H1 (cell line): ENCODE measurements at regions not wholly inside any gene's neighbourhood (a gene's known extent, or its start where the extent isn't known, plus 50 kb on each side); places are given as distances from the start of the nearest gene placed in this dataset.

Experiments used
- CTCF ChIA-PET: fragments of 300-600 bp; sonication (Branson Sonifier 250); formaldehyde crosslinking; loops from one replicate; lab custom pipeline; 2021; ENCODE audit not compliant: partially characterized antibody; lab: Charles Lee
- POLR2A ChIA-PET: fragments of 300-600 bp; sonication (Branson Sonifier 250); formaldehyde crosslinking; loops from one replicate; lab custom pipeline; 2021; ENCODE audit warnings: inconsistent platforms; ENCODE audit not compliant: partially characterized antibody; lab: Charles Lee
- DNase-seq, 2 experiments: peaks; one replicate each; pipeline versions ENCODE4 v3.0.0 to v3.0.0-alpha.2; 2010 to 2022; ENCODE audit warnings: low spot score in 2 of 2, low read depth in 1 of 2, mixed read lengths in 1 of 2
- FAIRE-seq: peaks from 2 replicates; lab custom pipeline; 2011; peaks lifted over from hg19 to GRCh38; lab: Jason Lieb, UNC
- H2AFZ ChIP-seq: 2 replicates; pipeline ENCODE4 v1.8.1; 2012; ENCODE audit warnings: low read length, inconsistent platforms
- H2AK5ac ChIP-seq: 2 replicates; pipeline ENCODE4 v1.6.1; 2013; ENCODE audit warnings: low read depth, low read length
- H2BK120ac ChIP-seq: replicated peaks from 2 replicates; pipeline ENCODE3; 2013; ENCODE audit warnings: low read depth, low read length, inconsistent platforms
- H2BK12ac ChIP-seq: 2 replicates; pipeline ENCODE4 v1.6.1; 2013; ENCODE audit warnings: low read depth, low read length
- H2BK15ac ChIP-seq: 2 replicates; pipeline ENCODE4 v1.6.1; 2013; ENCODE audit warnings: low read length
- H2BK20ac ChIP-seq: 2 replicates; pipeline ENCODE4 v1.6.1; 2013; ENCODE audit warnings: low read length
- H2BK5ac ChIP-seq: 2 replicates; pipeline ENCODE4 v1.6.1; 2013; ENCODE audit warnings: low read depth, low read length
- H3K14ac ChIP-seq: 2 replicates; pipeline ENCODE4 v1.6.1; 2013; ENCODE audit warnings: inconsistent platforms; ENCODE audit not compliant: insufficient read length
- H3K18ac ChIP-seq: 2 replicates; pipeline ENCODE4 v1.6.1; 2013; ENCODE audit warnings: low read length; ENCODE audit errors: extremely low read depth
- H3K23ac ChIP-seq: 2 replicates; pipeline ENCODE4 v1.6.1; 2013; ENCODE audit warnings: inconsistent platforms; ENCODE audit not compliant: insufficient read length
- H3K23me2 ChIP-seq: 2 replicates; pipeline ENCODE4 v1.6.1; 2013; ENCODE audit warnings: low read depth, low read length
- H3K27ac ChIP-seq: 2 replicates; pipeline ENCODE4 v1.6.1; 2011; ENCODE audit warnings: low read depth, low read length, inconsistent platforms
- H3K27me3 ChIP-seq, 4 experiments: replicated peaks in 1 of 4; 1 replicate in 1 of 4; 2 replicates in 3 of 4; pipeline versions ENCODE4 v1.6.1 to v1.8.1; 2011 to 2013; ENCODE audit warnings: low read length in 3 of 4, mild to moderate bottlenecking in 3 of 4, inconsistent platforms in 2 of 4, mixed read lengths in 2 of 4, moderate library complexity in 1 of 4; ENCODE audit not compliant: control insufficient read depth in 3 of 4, insufficient read depth in 3 of 4; ENCODE audit errors: extremely low read depth in 1 of 4
- H3K36me3 ChIP-seq, 4 experiments: 2 replicates each; pipeline versions ENCODE4 v1.6.1 to v1.8.1; 2011 to 2013; ENCODE audit warnings: mild to moderate bottlenecking in 4 of 4, low read length in 3 of 4, moderate library complexity in 2 of 4, control low read depth in 1 of 4, inconsistent platforms in 1 of 4; ENCODE audit not compliant: insufficient read depth in 4 of 4, control insufficient read depth in 2 of 4
- H3K4ac ChIP-seq: replicated peaks from 2 replicates; pipeline ENCODE3; 2013; ENCODE audit warnings: low read length, low read depth, mixed read lengths, inconsistent platforms; ENCODE audit not compliant: insufficient read length
- H3K4me1 ChIP-seq, 4 experiments: replicated peaks in 1 of 4; 1 replicate in 1 of 4; 2 replicates in 3 of 4; pipeline versions ENCODE4 v1.6.1 to v1.8.1; 2011 to 2013; ENCODE audit warnings: low read length in 3 of 4, inconsistent platforms in 2 of 4, mixed read lengths in 1 of 4; ENCODE audit not compliant: insufficient read depth in 4 of 4, control insufficient read depth in 3 of 4
- H3K4me2 ChIP-seq, 2 experiments: 2 replicates each; pipeline versions ENCODE4 v1.6.1 to v1.8.1; 2011 to 2013; ENCODE audit warnings: low read depth in 2 of 2, low read length in 2 of 2, control low read depth in 1 of 2, inconsistent platforms in 1 of 2, mild to moderate bottlenecking in 1 of 2; ENCODE audit not compliant: insufficient read depth in 1 of 2
- H3K4me3 ChIP-seq, 4 experiments: fragments of 200-600, 300-600 bp in 1 of 4; sonication (generic), shearing (Covaris generic), sonication (Bioruptor Twin) in 1 of 4; 2 replicates each; pipeline versions ENCODE4 v1.5.1 to v1.8.1; 2011 to 2016; ENCODE audit warnings: low read length in 4 of 4, low read depth in 3 of 4, control low read depth in 2 of 4, inconsistent platforms in 2 of 4, mild to moderate bottlenecking in 2 of 4, mixed read lengths in 1 of 4, moderate library complexity in 1 of 4; ENCODE audit not compliant: insufficient read depth in 2 of 4; ENCODE audit errors: extremely low read depth in 1 of 4
- H3K56ac ChIP-seq: replicated peaks from 2 replicates; pipeline ENCODE3; 2013; ENCODE audit warnings: low read depth, mild to moderate bottlenecking, mixed read lengths, low read length, inconsistent platforms; ENCODE audit not compliant: insufficient read length
- H3K79me1 ChIP-seq: 2 replicates; pipeline ENCODE4 v1.6.1; 2013; ENCODE audit warnings: low read depth, low read length, control low read depth
- H3K79me2 ChIP-seq, 2 experiments: 2 replicates each; pipeline versions ENCODE4 v1.6.1 to v1.8.1; 2012 to 2013; ENCODE audit warnings: low read length in 2 of 2, mild to moderate bottlenecking in 2 of 2, inconsistent platforms in 1 of 2; ENCODE audit not compliant: insufficient read depth in 2 of 2, control insufficient read depth in 1 of 2
- H3K9ac ChIP-seq, 4 experiments: replicated peaks in 1 of 4; 1 replicate in 1 of 4; 2 replicates in 3 of 4; pipeline versions ENCODE4 v1.6.1 to v1.8.1; 2011 to 2013; ENCODE audit warnings: low read depth in 3 of 4, low read length in 3 of 4, control low read depth in 2 of 4, mild to moderate bottlenecking in 2 of 4, moderate library complexity in 2 of 4, inconsistent platforms in 1 of 4; ENCODE audit errors: extremely low read depth in 1 of 4
- H3K9me3 ChIP-seq, 2 experiments: 2 replicates each; pipeline versions ENCODE4 v1.6.1 to v1.8.1; 2012 to 2013; ENCODE audit warnings: mild to moderate bottlenecking in 2 of 2, moderate library complexity in 2 of 2, control low read depth in 1 of 2, inconsistent platforms in 1 of 2, low read depth in 1 of 2, low read length in 1 of 2, mixed read lengths in 1 of 2; ENCODE audit not compliant: insufficient read depth in 2 of 2
- H4K20me1 ChIP-seq, 2 experiments: replicated peaks in 1 of 2; 2 replicates each; pipeline versions ENCODE3 to v1.8.1; 2011 to 2013; ENCODE audit warnings: inconsistent platforms in 2 of 2, low read length in 2 of 2, mild to moderate bottlenecking in 1 of 2; ENCODE audit not compliant: insufficient read depth in 2 of 2, control insufficient read depth in 1 of 2
- H4K5ac ChIP-seq: 2 replicates; pipeline ENCODE4 v1.6.1; 2013; ENCODE audit warnings: low read length, low read depth, mixed read lengths, inconsistent platforms; ENCODE audit not compliant: insufficient read length
- H4K8ac ChIP-seq: 2 replicates; pipeline ENCODE4 v1.8.0; 2013; ENCODE audit warnings: mild to moderate bottlenecking, moderate library complexity, low read length, inconsistent platforms; ENCODE audit not compliant: insufficient read depth; ENCODE audit errors: extremely low read depth
- H4K91ac ChIP-seq: replicated peaks from 2 replicates; pipeline ENCODE3; 2013; ENCODE audit warnings: low read length, mixed read lengths, inconsistent platforms; ENCODE audit not compliant: insufficient read length
- MAX ChIP-seq: IDR thresholded peaks from 2 replicates; pipeline ENCODE4 v1.6.1; 2012; ENCODE audit warnings: inconsistent platforms
- RNF2 ChIP-seq: fragments of 200-900, 300-1000 bp; sonication (generic); IDR thresholded peaks from 2 replicates; pipeline ENCODE4 v1.7.1; 2016; ENCODE audit warnings: borderline replicate concordance, low read depth, mild to moderate bottlenecking, antibody characterized with exemption, low read length; ENCODE audit not compliant: poor library complexity, severe bottlenecking; ENCODE audit errors: missing control alignments
- ZNF274 ChIP-seq: IDR thresholded peaks from 2 replicates; pipeline ENCODE4 v1.7.0; 2012; ENCODE audit warnings: low read length, borderline replicate concordance; ENCODE audit errors: extremely low read depth
- WGBS, 2 experiments: shearing (Covaris generic) in 1 of 2; methylation state at CpG; one replicate each; pipeline versions ENCODE4 v1.1.6 to v1.1.7; 2013 to 2015; ENCODE audit warnings: low lambda C conversion rate in 2 of 2, mixed read lengths in 2 of 2, inconsistent platforms in 1 of 2, low coverage in 1 of 2, missing lambda C conversion rate in 1 of 2; ENCODE audit not compliant: insufficient replicate concordance in 2 of 2, insufficient coverage in 1 of 2, insufficient read length in 1 of 2; ENCODE audit errors: extremely low coverage in 1 of 2, missing lambda C conversion rate in 1 of 2; 5-methylcytosine and 5-hydroxymethylcytosine counted together

- Histone ChIP-seq H3K23ac (no peak overlapping the region), H3K4me1 (no peaks in the 10 kb centered on the region), H2BK20ac (no peak overlapping the region), H3K9ac (no peak overlapping the region), H3K27me3 (no peaks in the 10 kb centered on the region), H3K23me2 (no peaks in the 10 kb centered on the region), H2AFZ (no peak overlapping the region), H2BK12ac (no peak overlapping the region), H2AK5ac (no peak overlapping the region), H3K56ac (no peak overlapping the region), H3K4me2 (no peak overlapping the region), H2BK120ac (no peak overlapping the region), H3K79me1 (no peaks in the 10 kb centered on the region), H3K4ac (no peak overlapping the region), H4K91ac (no peak overlapping the region), H2BK15ac (no peak overlapping the region), H4K20me1 (no peaks in the 10 kb centered on the region), H4K8ac (no peak overlapping the region), H3K79me2 (no peaks in the 10 kb centered on the region), H3K9me3 (peaks cover 0 to 6% of the 10 kb centered on the region in 2 experiments; a peak in 2 of 4 replicates), H3K14ac (no peak overlapping the region), H4K5ac (no peak overlapping the region), H3K18ac (no peak overlapping the region), H3K4me3 (no peak overlapping the region), H3K27ac (no peak overlapping the region), H2BK5ac (no peak overlapping the region), H3K36me3 (no peaks in the 10 kb centered on the region)
- CTCF ChIA-PET, result no interaction called here
- no peak for TF ChIP-seq ZNF274
- TF ChIP-seq RNF2, result no peak
- TF ChIP-seq MAX, result no peak
- FAIRE-seq (no peak), DNase-seq (no peak)
- POLR2A ChIA-PET, result no interaction called here
- 63% methylated on average over 3 of the region's 3 CpGs; no CpG with 5 or more reads in 1 of the 2 experiments for WGBS, 2 experiments
These were observed 500.4 kb upstream of the CDIN1 start for GRCh38 chr15:36079021-36079420.
